Neuron (in vitro differentiated cells): ENCODE measurements at regions not wholly inside any gene's neighbourhood (a gene's known extent, or its start where the extent isn't known, plus 50 kb on each side); places are given as distances from the start of the nearest gene placed in this dataset.
A peak's percentile ranks its signal among the peaks of the same experiment; 100 is the strongest.

Source experiments
- H2AFZ ChIP-seq: one replicate; pipeline ENCODE4 v1.6.1; 2013; ENCODE audit warnings: low read depth, mild to moderate bottlenecking, inconsistent platforms, low read length, moderate library complexity
- H3K27me3 ChIP-seq: one replicate; pipeline ENCODE4 v1.6.1; 2013; ENCODE audit warnings: low read length; ENCODE audit not compliant: insufficient read depth
- H3K36me3 ChIP-seq: one replicate; pipeline ENCODE4 v1.6.1; 2013; ENCODE audit warnings: low read length; ENCODE audit not compliant: insufficient read depth
- H3K4me1 ChIP-seq: one replicate; pipeline ENCODE4 v1.6.1; 2013; ENCODE audit warnings: low read length; ENCODE audit not compliant: insufficient read depth
- H3K4me3 ChIP-seq: 2 replicates; pipeline ENCODE4 v1.5.1; 2013; ENCODE audit warnings: mild to moderate bottlenecking, low read length, moderate library complexity
- H3K9me3 ChIP-seq: one replicate; pipeline ENCODE4 v1.6.1; 2013; ENCODE audit warnings: low read length

- Histone ChIP-seq H3K4me3 (no peak overlapping the region), H2AFZ (no peak overlapping the region), H3K9me3 (no peaks in the 10 kb centered on the region), H3K4me1 (peaks cover 22% of the 10 kb centered on the region), H3K27me3 (no peaks in the 10 kb centered on the region), H3K36me3 (no peaks in the 10 kb centered on the region)
Measured at GRCh38 chr7:25666671-25667060, 438.4 kb upstream of the NPVF start.

GRCh38 chr7:25669281-25669781 lies 441.0 kb upstream of the NPVF start:
- Histone ChIP-seq H3K9me3 (no peaks in the 10 kb centered on the region), H3K27me3 (no peaks in the 10 kb centered on the region), H3K4me1 (peaks cover 21% of the 10 kb centered on the region), H3K4me3 (no peak overlapping the region), H2AFZ (no peak overlapping the region), H3K36me3 (no peaks in the 10 kb centered on the region)

- Histone ChIP-seq H3K27me3 (no peaks in the 10 kb centered on the region), H3K4me3 (no peak overlapping the region), H3K9me3 (no peaks in the 10 kb centered on the region), H3K4me1 (peaks cover 21% of the 10 kb centered on the region), H3K36me3 (no peaks in the 10 kb centered on the region), H2AFZ (no peak overlapping the region)
Measured at GRCh38 chr7:25669961-25670841, 441.9 kb upstream of the NPVF start.

GRCh38 chr7:25671111-25671510 lies 442.8 kb upstream of the NPVF start:
- H3K36me3 ChIP-seq: no peaks in the 10 kb centered on the region
- no peak overlapping the region for H2AFZ ChIP-seq
- H3K9me3 ChIP-seq: no peaks in the 10 kb centered on the region
- no peak overlapping the region for H3K4me3 ChIP-seq
- H3K27me3 ChIP-seq: no peaks in the 10 kb centered on the region
- peaks cover 27% of the 10 kb centered on the region for H3K4me1 ChIP-seq

GRCh38 chr7:25672496-25672895 lies 444.2 kb upstream of the NPVF start:
- Histone ChIP-seq H3K36me3 (no peaks in the 10 kb centered on the region), H2AFZ (no peak overlapping the region), H3K4me3 (no peak overlapping the region), H3K27me3 (no peaks in the 10 kb centered on the region), H3K4me1 (peaks cover 29% of the 10 kb centered on the region), H3K9me3 (no peaks in the 10 kb centered on the region)

- Histone ChIP-seq H3K9me3 (no peaks in the 10 kb centered on the region), H3K4me1 (peaks cover 17% of the 10 kb centered on the region), H2AFZ (no peak overlapping the region), H3K36me3 (no peaks in the 10 kb centered on the region), H3K27me3 (no peaks in the 10 kb centered on the region), H3K4me3 (no peak overlapping the region)
Measured at GRCh38 chr7:25675789-25676474, 447.6 kb upstream of the NPVF start.

- peaks cover 8% of the 10 kb centered on the region for H3K4me1 ChIP-seq
- H3K4me3 ChIP-seq: no peak overlapping the region
- no peaks in the 10 kb centered on the region for H3K36me3 ChIP-seq
- H3K9me3 ChIP-seq: no peaks in the 10 kb centered on the region
- H3K27me3 ChIP-seq: no peaks in the 10 kb centered on the region
- no peak overlapping the region for H2AFZ ChIP-seq
Measured at GRCh38 chr7:25677595-25677994, 449.3 kb upstream of the NPVF start.

- Histone ChIP-seq H2AFZ (no peak overlapping the region), H3K27me3 (no peaks in the 10 kb centered on the region), H3K4me3 (no peak overlapping the region), H3K4me1 (peaks cover 8% of the 10 kb centered on the region), H3K36me3 (no peaks in the 10 kb centered on the region), H3K9me3 (no peaks in the 10 kb centered on the region)
Measured at GRCh38 chr7:25678215-25678614, 449.9 kb upstream of the NPVF start.

GRCh38 chr7:25680636-25681035 lies 452.4 kb upstream of the NPVF start:
- H2AFZ ChIP-seq: no peak overlapping the region
- H3K27me3 ChIP-seq: no peaks in the 10 kb centered on the region
- peaks cover 13% of the 10 kb centered on the region for H3K4me1 ChIP-seq
- no peak overlapping the region for H3K4me3 ChIP-seq
- no peaks in the 10 kb centered on the region for H3K9me3 ChIP-seq
- H3K36me3 ChIP-seq: no peaks in the 10 kb centered on the region

GRCh38 chr7:25684360-25684759 lies 456.1 kb upstream of the NPVF start:
- no peaks in the 10 kb centered on the region for H3K36me3 ChIP-seq
- peaks cover 6% of the 10 kb centered on the region for H3K4me1 ChIP-seq
- no peak overlapping the region for H2AFZ ChIP-seq
- no peak overlapping the region for H3K4me3 ChIP-seq
- no peaks in the 10 kb centered on the region for H3K27me3 ChIP-seq
- H3K9me3 ChIP-seq: no peaks in the 10 kb centered on the region

- H2AFZ ChIP-seq: no peak overlapping the region
- H3K36me3 ChIP-seq: no peaks in the 10 kb centered on the region
- H3K4me3 ChIP-seq: no peak overlapping the region
- peaks cover 6% of the 10 kb centered on the region for H3K4me1 ChIP-seq
- no peaks in the 10 kb centered on the region for H3K27me3 ChIP-seq
- no peaks in the 10 kb centered on the region for H3K9me3 ChIP-seq
Measured at GRCh38 chr7:25686493-25686892, 458.2 kb upstream of the NPVF start.

- Histone ChIP-seq H2AFZ (peak overlapping the region; percentile 21), H3K9me3 (no peaks in the 10 kb centered on the region), H3K36me3 (no peaks in the 10 kb centered on the region), H3K27me3 (no peaks in the 10 kb centered on the region), H3K4me1 (no peaks in the 10 kb centered on the region), H3K4me3 (no peak overlapping the region)
Measured at GRCh38 chr7:25694211-25694610, 457.8 kb upstream of the NFE2L3 start.

- Histone ChIP-seq H3K36me3 (no peaks in the 10 kb centered on the region), H2AFZ (peak overlapping the region; percentile 21), H3K4me1 (no peaks in the 10 kb centered on the region), H3K9me3 (no peaks in the 10 kb centered on the region), H3K27me3 (no peaks in the 10 kb centered on the region), H3K4me3 (no peak overlapping the region)
Measured at GRCh38 chr7:25694699-25695098, 457.3 kb upstream of the NFE2L3 start.
